ENCODE measurements at regions not wholly inside any gene's neighbourhood (a gene's known extent, or its start where the extent isn't known, plus 50 kb on each side); places are given as distances from the start of the nearest gene placed in this dataset.

GRCh38 chr13:21879263-21879914, 208.5 kb downstream of the FGF9 start:
- no peak for TF ChIP-seq CTCF (optimal IDR thresholded peaks at IDR 0.05 in 1 of 3, IDR thresholded peaks at IDR 0.05 in 1 of 3, conservative IDR thresholded peaks at IDR 0.05 in 1 of 3; ENCODE audit: extremely low read depth in 1 of 3, insufficient read depth in 2 of 3, low read length in 3 of 3)
- no peak for TF ChIP-seq EZH2 (IDR thresholded peaks at IDR 0.05; ENCODE audit: low read length)

Data from keratinocyte (primary cell).